Astrocyte of the hippocampus (primary cell): ENCODE measurements at regions not wholly inside any gene's neighbourhood (a gene's known extent, or its start where the extent isn't known, plus 50 kb on each side); places are given as distances from the start of the nearest gene placed in this dataset.

Experiments
- DNase-seq: peaks from one replicate; pipeline ENCODE4 v3.0.0; 2011; ENCODE audit warnings: low read depth, low spot score

DNA sequence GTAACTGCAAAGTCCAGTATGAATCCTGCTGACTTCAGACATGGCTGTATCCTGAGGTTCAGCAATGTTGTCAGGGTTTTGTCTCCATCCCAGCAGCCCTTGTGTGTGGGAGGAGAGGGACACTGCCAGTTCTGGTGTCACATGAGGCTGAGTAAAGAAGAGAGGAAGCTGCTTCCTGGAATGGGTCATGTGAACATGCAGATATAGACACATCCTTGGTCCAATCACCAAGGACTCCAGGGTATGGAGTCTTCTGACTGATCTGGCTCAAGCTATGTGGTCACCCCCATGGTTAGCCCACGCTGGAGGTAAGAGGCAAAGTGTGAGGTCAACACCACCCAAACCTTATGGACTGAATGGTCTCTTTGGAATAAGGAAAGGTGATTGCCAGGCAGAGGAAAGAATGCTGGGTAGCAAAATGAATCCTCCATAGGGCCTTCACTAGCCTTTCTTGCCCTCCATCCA lies 134.4 kb upstream of the SLC1A4 start:
- no peak for DNase-seq

GRCh38 chr2:64857581-64858471 lies 131.4 kb upstream of the SLC1A4 start:
- peak; percentile 81 for DNase-seq

DNA sequence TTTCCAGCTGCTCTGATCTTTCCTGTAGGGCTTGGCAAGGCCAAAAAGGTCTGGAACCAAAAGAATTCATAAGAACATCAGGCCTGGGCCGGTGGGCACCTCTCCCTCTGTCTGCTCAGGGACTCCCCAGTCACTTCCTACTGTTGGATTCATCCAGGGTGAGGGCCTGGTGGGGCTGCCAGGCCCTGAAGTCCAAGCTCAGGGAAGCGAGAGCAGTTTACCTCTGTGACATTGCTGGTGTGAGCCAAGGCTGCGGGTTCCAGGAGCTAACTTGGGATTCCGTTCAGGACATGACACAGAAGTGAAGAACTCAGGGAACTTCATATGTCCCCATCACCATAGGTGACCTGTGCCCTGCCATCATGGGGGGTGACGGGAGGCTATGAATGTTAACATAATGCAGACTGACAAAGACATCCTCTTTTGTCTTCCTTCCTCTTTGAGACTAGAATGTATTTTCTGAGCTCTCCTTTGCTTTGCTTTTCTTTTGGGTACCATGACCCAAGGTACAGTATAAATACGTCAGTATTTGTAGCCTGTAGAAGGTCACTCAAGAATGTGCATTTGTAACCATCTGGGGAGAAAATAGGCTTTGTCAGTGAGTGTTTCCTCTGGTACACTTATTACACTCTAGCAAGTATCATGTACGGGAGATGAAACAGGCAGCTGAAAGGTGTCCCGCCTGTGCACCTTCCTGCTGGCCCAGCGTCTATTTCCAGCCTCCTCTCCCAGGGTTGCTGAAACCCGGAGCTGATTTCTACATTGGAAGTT lies 130.5 kb upstream of the SLC1A4 start:
- DNase-seq = peak; percentile 32

- DNase-seq = peak; percentile 95
Measured at GRCh38 chr2:64859312-64860212, 129.6 kb upstream of the SLC1A4 start.

GRCh38 chr2:64860276-64860885 lies 128.8 kb upstream of the SLC1A4 start:
- no peak for DNase-seq

GRCh38 chr2:64860936-64861335 lies 128.3 kb upstream of the SLC1A4 start:
- DNase-seq = no peak

DNA sequence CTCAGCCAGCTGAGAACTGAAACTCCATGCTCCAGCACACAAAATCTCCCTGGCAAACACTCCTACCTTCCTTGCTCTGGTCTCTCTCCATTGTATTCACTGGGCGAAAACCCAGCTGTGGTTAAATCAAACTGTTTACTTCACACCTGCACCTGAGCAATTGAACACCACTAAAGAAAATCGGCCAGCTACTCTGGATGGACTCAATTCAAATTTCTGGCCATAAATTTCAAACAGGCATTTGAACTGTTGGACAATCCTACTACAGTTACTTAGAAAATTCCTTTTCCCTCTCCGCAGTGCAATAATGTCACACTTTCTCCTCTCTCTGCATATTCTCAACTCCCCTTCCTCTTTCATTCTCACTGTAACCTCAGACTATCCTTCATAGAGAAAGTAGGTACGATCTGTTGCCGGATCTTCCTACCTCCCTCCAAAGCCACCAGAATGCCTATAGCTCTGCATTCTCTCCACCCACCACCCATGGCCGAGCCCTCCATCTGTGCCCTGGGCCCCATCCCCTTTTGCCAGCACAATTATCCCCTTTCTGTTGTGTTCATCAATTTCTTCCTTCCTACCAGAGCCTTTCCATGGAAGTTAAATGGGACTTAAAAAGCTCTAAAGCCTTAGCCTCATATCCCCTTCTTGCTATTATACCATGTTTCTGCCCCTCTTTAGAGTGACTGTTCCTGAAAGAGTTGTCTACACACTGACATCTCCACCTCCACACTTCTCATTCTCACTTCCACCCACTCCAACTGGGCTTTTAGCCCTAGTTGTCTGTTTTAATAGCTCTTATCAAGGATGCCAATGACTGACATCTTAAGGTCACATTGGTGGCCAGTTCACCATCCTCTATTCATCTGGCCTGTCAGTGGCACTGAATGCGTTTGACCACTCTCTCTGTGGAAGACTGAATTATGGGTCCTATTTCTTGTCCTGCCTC lies 127.5 kb upstream of the SLC1A4 start:
- no peak for DNase-seq

DNA sequence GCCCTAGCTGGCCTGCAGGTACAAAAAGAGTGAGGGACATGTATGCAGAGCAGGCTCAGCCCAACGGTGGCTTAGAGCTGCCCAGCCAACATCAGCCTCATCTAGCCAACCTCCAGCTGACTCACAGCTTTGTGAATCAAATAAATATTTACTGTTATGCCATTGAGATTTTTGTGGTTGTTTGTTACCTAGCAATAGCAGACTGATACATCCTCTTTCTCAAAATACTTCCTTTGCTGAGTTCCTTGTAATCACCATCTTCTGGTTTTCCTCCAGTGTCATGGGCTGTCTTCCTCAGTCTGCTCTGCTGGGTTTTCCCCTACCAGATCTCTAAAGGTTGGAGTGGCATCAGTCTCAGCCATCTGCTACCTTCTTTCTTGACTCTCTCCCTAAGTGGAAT lies 126.6 kb upstream of the SLC1A4 start:
- DNase-seq = no peak

- DNase-seq = no peak
Measured at GRCh38 chr2:64863097-64863820, 125.9 kb upstream of the SLC1A4 start.

GRCh38 chr2:64865073-64865830 lies 123.9 kb upstream of the SLC1A4 start:
- DNase-seq = peak; percentile 89

GRCh38 chr2:64865831-64866345 lies 123.3 kb upstream of the SLC1A4 start:
- DNase-seq = no peak

GRCh38 chr2:64866797-64867196 lies 122.4 kb upstream of the SLC1A4 start:
- DNase-seq = peak; percentile 44

DNA sequence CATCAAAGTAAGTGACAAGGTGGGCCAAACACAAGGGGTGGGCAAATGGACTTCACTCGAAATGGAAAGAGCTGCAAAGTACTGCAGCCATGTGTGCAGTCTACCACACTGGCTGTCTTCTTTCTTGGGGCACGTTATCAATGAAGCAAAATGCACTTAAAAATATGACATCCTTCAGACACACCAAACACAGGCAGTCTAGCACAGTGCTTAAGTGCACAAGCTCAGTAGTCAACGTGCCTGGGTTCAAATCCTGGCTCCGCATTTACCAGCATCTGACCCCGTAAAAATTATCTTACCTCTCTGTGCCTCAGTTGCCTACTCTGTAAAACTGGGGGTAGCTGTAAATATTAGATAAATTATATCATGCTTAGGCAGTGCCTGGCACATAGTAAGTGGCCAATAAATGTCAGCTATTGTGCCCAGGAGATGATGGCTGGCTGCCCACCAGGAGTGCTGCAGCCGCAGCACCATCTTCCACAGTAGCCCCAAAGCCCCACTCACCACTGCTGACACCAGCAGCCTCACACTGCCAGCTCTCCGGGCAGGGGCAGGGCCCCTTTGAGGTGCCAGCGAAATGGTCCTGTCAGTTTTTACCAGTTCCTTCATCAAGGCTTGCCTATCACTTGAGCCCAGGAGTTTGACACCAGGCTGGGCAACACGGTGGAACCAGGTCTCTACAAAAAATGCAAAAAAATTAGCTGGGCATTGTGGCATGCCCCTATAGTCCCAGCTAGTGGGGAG lies 121.8 kb upstream of the SLC1A4 start:
- DNase-seq = no peak

DNA sequence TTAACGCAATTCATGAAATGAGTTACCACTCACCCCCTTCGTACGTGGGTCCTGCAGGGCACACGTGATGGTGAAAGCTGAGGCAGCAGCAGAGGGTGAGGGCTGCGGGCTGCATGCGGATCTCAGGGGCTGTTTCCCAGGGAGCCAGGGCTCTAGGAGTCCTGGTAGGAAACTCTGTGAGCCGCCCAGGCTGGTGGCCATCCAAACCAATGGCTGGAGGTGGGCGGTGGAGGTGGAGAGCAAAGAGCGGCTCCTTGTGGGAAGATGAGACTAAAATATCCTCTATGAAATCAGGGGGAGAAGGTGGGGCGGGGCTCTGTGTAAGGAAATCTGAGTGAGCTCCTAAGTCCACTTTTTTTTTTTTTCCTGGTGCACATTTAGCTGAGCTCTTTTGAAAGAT lies 120.1 kb upstream of the SLC1A4 start:
- no peak for DNase-seq

- peak; percentile 85 for DNase-seq
Measured at GRCh38 chr2:64873472-64873924, 115.7 kb upstream of the SLC1A4 start.

GRCh38 chr2:64874593-64874992 lies 114.6 kb upstream of the SLC1A4 start:
- DNase-seq = no peak

GRCh38 chr2:64875368-64875767 lies 113.8 kb upstream of the SLC1A4 start:
- no peak for DNase-seq
